ENCODE measurements at regions not wholly inside any gene's neighbourhood (a gene's known extent, or its start where the extent isn't known, plus 50 kb on each side); places are given as distances from the start of the nearest gene placed in this dataset.
"Not testable (repeated sequence)": the region's sequence is repeated elsewhere in the genome, so short reads cannot be mapped to it uniquely, and the experiment has no call there.

DNA sequence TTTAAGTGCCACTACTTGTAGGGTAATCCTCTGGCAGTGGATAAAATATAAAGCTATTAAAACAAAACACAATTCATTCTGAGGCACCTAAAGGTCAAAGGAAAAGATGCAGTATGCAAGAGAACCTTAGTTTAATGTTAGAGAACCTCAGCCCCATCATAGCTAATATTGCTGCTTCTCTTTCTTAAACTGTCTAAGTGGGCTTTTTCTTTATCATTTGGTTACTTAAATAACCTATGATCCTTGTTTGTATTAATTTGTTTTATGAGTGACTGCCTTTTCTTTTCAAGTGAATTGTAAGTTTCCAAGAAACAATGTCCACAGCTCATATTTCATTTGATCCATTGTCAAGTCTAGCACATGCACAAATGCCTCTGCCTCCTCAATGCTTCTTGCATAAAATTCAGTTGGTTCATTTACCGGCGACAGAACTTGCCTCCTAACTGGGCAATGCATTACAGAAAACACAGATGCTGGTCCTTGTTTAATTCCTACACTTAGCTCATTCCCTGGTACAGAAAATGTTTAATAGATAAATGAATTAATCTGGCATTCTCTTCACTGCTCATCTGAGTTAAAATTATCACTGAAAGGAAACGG is 1049.8 kb downstream of the OLFM4 start:
- H3K27me3 ChIP-seq (ENCODE audit: control insufficient read depth in 4 of 4, insufficient read depth in 4 of 4, low read length in 3 of 4): no peaks in the 10 kb centered on the region
- H3K9ac ChIP-seq (ENCODE audit: low read depth in 1 of 2, low read length in 2 of 2): no peak overlapping the region
- peaks cover 0 to 3% (median 0%) of the 10 kb centered on the region in 4 donors for H3K9me3 ChIP-seq (ENCODE audit: control insufficient read depth in 4 of 4, low read length in 3 of 4)
- WGBS: 63% methylated on average over 3 of the region's 3 CpGs
- no peak overlapping the region for H3K27ac ChIP-seq (ENCODE audit: low read depth in 1 of 2, low read length in 2 of 2)
- peaks cover 0 to 1% (median 0%) of the 10 kb centered on the region in 4 donors for H3K36me3 ChIP-seq (ENCODE audit: control insufficient read depth in 4 of 4, insufficient read depth in 3 of 4, low read depth in 1 of 4, low read length in 3 of 4)
- no peaks in the 10 kb centered on the region for H3K4me1 ChIP-seq (ENCODE audit: control insufficient read depth in 4 of 4, insufficient read depth in 4 of 4, low read length in 3 of 4)
- TF ChIP-seq HNF4A (conservative IDR thresholded peaks at IDR 0.05) (no peak), JUND (IDR thresholded peaks at IDR 0.05) (no peak), FOXA1 (IDR thresholded peaks at IDR 0.05) (no peak), HNF4G (IDR thresholded peaks at IDR 0.05) (no peak), RAD21 (IDR thresholded peaks at IDR 0.05) (no peak), GABPA (IDR thresholded peaks at IDR 0.05 in 1 of 2, conservative IDR thresholded peaks at IDR 0.05 in 1 of 2) (no peak), TAF1 (conservative IDR thresholded peaks at IDR 0.05) (no peak)
- TF ChIP-seq, protein P1, sequence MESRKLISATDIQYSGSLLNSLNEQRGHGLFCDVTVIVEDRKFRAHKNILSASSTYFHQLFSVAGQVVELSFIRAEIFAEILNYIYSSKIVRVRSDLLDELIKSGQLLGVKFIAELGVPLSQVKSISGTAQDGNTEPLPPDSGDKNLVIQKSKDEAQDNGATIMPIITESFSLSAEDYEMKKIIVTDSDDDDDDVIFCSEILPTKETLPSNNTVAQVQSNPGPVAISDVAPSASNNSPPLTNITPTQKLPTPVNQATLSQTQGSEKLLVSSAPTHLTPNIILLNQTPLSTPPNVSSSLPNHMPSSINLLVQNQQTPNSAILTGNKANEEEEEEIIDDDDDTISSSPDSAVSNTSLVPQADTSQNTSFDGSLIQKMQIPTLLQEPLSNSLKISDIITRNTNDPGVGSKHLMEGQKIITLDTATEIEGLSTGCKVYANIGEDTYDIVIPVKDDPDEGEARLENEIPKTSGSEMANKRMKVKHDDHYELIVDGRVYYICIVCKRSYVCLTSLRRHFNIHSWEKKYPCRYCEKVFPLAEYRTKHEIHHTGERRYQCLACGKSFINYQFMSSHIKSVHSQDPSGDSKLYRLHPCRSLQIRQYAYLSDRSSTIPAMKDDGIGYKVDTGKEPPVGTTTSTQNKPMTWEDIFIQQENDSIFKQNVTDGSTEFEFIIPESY (IDR thresholded peaks at IDR 0.05): no peak
- TF ChIP-seq, protein P2, sequence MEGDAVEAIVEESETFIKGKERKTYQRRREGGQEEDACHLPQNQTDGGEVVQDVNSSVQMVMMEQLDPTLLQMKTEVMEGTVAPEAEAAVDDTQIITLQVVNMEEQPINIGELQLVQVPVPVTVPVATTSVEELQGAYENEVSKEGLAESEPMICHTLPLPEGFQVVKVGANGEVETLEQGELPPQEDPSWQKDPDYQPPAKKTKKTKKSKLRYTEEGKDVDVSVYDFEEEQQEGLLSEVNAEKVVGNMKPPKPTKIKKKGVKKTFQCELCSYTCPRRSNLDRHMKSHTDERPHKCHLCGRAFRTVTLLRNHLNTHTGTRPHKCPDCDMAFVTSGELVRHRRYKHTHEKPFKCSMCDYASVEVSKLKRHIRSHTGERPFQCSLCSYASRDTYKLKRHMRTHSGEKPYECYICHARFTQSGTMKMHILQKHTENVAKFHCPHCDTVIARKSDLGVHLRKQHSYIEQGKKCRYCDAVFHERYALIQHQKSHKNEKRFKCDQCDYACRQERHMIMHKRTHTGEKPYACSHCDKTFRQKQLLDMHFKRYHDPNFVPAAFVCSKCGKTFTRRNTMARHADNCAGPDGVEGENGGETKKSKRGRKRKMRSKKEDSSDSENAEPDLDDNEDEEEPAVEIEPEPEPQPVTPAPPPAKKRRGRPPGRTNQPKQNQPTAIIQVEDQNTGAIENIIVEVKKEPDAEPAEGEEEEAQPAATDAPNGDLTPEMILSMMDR (IDR thresholded peaks at IDR 0.05; ENCODE audit: low read depth, low read length, missing input control): no peak
- TF ChIP-seq, protein P3, sequence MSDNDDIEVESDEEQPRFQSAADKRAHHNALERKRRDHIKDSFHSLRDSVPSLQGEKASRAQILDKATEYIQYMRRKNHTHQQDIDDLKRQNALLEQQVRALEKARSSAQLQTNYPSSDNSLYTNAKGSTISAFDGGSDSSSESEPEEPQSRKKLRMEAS (IDR thresholded peaks at IDR 0.05): no peak
- TF ChIP-seq, protein P4, sequence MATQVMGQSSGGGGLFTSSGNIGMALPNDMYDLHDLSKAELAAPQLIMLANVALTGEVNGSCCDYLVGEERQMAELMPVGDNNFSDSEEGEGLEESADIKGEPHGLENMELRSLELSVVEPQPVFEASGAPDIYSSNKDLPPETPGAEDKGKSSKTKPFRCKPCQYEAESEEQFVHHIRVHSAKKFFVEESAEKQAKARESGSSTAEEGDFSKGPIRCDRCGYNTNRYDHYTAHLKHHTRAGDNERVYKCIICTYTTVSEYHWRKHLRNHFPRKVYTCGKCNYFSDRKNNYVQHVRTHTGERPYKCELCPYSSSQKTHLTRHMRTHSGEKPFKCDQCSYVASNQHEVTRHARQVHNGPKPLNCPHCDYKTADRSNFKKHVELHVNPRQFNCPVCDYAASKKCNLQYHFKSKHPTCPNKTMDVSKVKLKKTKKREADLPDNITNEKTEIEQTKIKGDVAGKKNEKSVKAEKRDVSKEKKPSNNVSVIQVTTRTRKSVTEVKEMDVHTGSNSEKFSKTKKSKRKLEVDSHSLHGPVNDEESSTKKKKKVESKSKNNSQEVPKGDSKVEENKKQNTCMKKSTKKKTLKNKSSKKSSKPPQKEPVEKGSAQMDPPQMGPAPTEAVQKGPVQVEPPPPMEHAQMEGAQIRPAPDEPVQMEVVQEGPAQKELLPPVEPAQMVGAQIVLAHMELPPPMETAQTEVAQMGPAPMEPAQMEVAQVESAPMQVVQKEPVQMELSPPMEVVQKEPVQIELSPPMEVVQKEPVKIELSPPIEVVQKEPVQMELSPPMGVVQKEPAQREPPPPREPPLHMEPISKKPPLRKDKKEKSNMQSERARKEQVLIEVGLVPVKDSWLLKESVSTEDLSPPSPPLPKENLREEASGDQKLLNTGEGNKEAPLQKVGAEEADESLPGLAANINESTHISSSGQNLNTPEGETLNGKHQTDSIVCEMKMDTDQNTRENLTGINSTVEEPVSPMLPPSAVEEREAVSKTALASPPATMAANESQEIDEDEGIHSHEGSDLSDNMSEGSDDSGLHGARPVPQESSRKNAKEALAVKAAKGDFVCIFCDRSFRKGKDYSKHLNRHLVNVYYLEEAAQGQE (IDR thresholded peaks at IDR 0.05): no peak
- DNase-seq (ENCODE audit: low spot score): no peak
- no peak overlapping the region for H3K4me3 ChIP-seq (ENCODE audit: low read depth in 1 of 3, low read length in 3 of 3)

DNA sequence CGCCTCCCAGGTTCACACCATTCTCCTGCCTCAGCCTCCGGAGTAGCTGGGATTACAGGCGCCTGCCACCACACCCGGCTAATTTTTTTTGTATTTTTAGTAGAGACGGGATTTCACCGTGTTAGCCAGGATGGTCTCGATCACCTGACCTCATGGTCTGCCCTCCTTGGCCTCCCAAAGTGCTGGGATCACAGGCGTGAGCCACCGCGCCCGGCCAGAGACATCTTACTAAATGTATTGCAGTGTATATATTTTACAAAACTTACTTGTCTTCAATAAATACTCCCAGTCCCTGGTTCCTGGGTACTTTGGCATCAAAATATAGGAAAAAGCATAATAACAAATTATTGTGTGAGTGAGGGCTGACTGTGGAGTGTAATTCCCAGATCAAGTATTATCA is 1053.7 kb downstream of the OLFM4 start:
- not testable (repeated sequence) for H3K9me3 ChIP-seq (ENCODE audit: control insufficient read depth in 4 of 4, low read length in 3 of 4); DNase-seq (ENCODE audit: low spot score); H3K27ac ChIP-seq (ENCODE audit: low read depth in 1 of 2, low read length in 2 of 2); H3K4me1 ChIP-seq (ENCODE audit: control insufficient read depth in 4 of 4, insufficient read depth in 4 of 4, low read length in 3 of 4); H3K36me3 ChIP-seq (ENCODE audit: control insufficient read depth in 4 of 4, insufficient read depth in 3 of 4, low read depth in 1 of 4, low read length in 3 of 4); H3K27me3 ChIP-seq (ENCODE audit: control insufficient read depth in 4 of 4, insufficient read depth in 4 of 4, low read length in 3 of 4); H3K4me3 ChIP-seq (ENCODE audit: low read depth in 1 of 3, low read length in 3 of 3); H3K9ac ChIP-seq (ENCODE audit: low read depth in 1 of 2, low read length in 2 of 2)
- 89% methylated on average over 11 of the region's 11 CpGs for WGBS
